GM19351 (cell line): ENCODE measurements at regions not wholly inside any gene's neighbourhood (a gene's known extent, or its start where the extent isn't known, plus 50 kb on each side); places are given as distances from the start of the nearest gene placed in this dataset.

Source experiments
- ATAC-seq: cut with Tn5 transposase; IDR thresholded peaks from one replicate; pipeline ENCODE4 v1.9.1; 2021; ENCODE audit warnings: mild to moderate bottlenecking, moderate library complexity; ENCODE audit not compliant: unreplicated experiment

GRCh38 chr12:76226397-76226796 is 121.8 kb downstream of the BBS10 start:
- ATAC-seq, result peak; percentile 66

GRCh38 chr12:76223869-76224268 is 124.3 kb downstream of the BBS10 start:
- ATAC-seq, result no peak

- no peak for ATAC-seq
Measured at GRCh38 chr12:76220980-76221379, 127.2 kb downstream of the BBS10 start.

GRCh38 chr12:76219806-76220205 is 128.4 kb downstream of the BBS10 start:
- no peak for ATAC-seq

GRCh38 chr12:76216585-76217472 is 131.4 kb downstream of the BBS10 start:
- ATAC-seq, result no peak

GRCh38 chr12:76208129-76208528 is 123.6 kb upstream of the NAP1L1 start:
- ATAC-seq, result no peak

GRCh38 chr12:76206677-76207072 is 122.2 kb upstream of the NAP1L1 start:
- no peak for ATAC-seq

GRCh38 chr12:76206039-76206676 is 121.7 kb upstream of the NAP1L1 start:
- no peak for ATAC-seq

GRCh38 chr12:76202621-76203020 is 118.1 kb upstream of the NAP1L1 start:
- ATAC-seq, result no peak

GRCh38 chr12:76201758-76202157 is 117.3 kb upstream of the NAP1L1 start:
- no peak for ATAC-seq

GRCh38 chr12:76201316-76201715 is 116.8 kb upstream of the NAP1L1 start:
- no peak for ATAC-seq

- no peak for ATAC-seq
Measured at GRCh38 chr12:76199808-76200207, 115.3 kb upstream of the NAP1L1 start.

GRCh38 chr12:76198839-76199238 is 114.4 kb upstream of the NAP1L1 start:
- ATAC-seq, result no peak

GRCh38 chr12:76197283-76197682 is 112.8 kb upstream of the NAP1L1 start:
- ATAC-seq, result no peak

- no peak for ATAC-seq
Measured at GRCh38 chr12:76195920-76196319, 111.4 kb upstream of the NAP1L1 start.

GRCh38 chr12:76194724-76195123 is 110.2 kb upstream of the NAP1L1 start:
- no peak for ATAC-seq

- ATAC-seq, result no peak
Measured at GRCh38 chr12:76193961-76194360, 109.5 kb upstream of the NAP1L1 start.

GRCh38 chr12:76192416-76192815 is 107.9 kb upstream of the NAP1L1 start:
- ATAC-seq, result no peak

GRCh38 chr12:76190299-76190698 is 105.8 kb upstream of the NAP1L1 start:
- ATAC-seq, result no peak

GRCh38 chr12:76189851-76190250 is 105.4 kb upstream of the NAP1L1 start:
- no peak for ATAC-seq

- ATAC-seq, result no peak
Measured at GRCh38 chr12:76187177-76187576, 102.7 kb upstream of the NAP1L1 start.
